NCI-H446 treated with DMSO at 0.1 percent for 48 hours (cell line): ENCODE measurements at regions not wholly inside any gene's neighbourhood (a gene's known extent, or its start where the extent isn't known, plus 50 kb on each side); places are given as distances from the start of the nearest gene placed in this dataset.

Experiments used
- DNase-seq: peaks from one replicate; lab custom pipeline; 2025; lab: John Stamatoyannopoulos, UW

GRCh38 chr2:239534581-239535412 is 134.0 kb upstream of the HDAC4 start:
- DNase-seq, result no peak

- DNase-seq, result no peak
Measured at GRCh38 chr2:239533569-239534316, 132.9 kb upstream of the HDAC4 start.

GRCh38 chr2:239532859-239533258 is 132.0 kb upstream of the HDAC4 start:
- DNase-seq, result no peak

GRCh38 chr2:239532250-239532649 is 131.4 kb upstream of the HDAC4 start:
- DNase-seq, result no peak

GRCh38 chr2:239531456-239532241 is 130.8 kb upstream of the HDAC4 start:
- DNase-seq, result no peak

GRCh38 chr2:239530749-239531316 is 130.0 kb upstream of the HDAC4 start:
- no peak for DNase-seq

- no peak for DNase-seq
Measured at GRCh38 chr2:239529313-239530015, 128.6 kb upstream of the HDAC4 start.

GRCh38 chr2:239528883-239529282 is 128.1 kb upstream of the HDAC4 start:
- no peak for DNase-seq

- no peak for DNase-seq
Measured at GRCh38 chr2:239528146-239528545, 127.3 kb upstream of the HDAC4 start.

GRCh38 chr2:239526666-239527415 is 126.0 kb upstream of the HDAC4 start:
- DNase-seq, result no peak

GRCh38 chr2:239526038-239526437 is 125.2 kb upstream of the HDAC4 start:
- DNase-seq, result no peak

GRCh38 chr2:239523954-239524330 is 123.1 kb upstream of the HDAC4 start:
- DNase-seq, result no peak

GRCh38 chr2:239523147-239523953 is 122.5 kb upstream of the HDAC4 start:
- no peak for DNase-seq

- DNase-seq, result no peak
Measured at GRCh38 chr2:239522740-239523119, 121.9 kb upstream of the HDAC4 start.

GRCh38 chr2:239522002-239522739 is 121.4 kb upstream of the HDAC4 start:
- DNase-seq, result no peak

- DNase-seq, result no peak
Measured at GRCh38 chr2:239521518-239521815, 120.6 kb upstream of the HDAC4 start.

GRCh38 chr2:239520811-239521517 is 120.1 kb upstream of the HDAC4 start:
- DNase-seq, result no peak

GRCh38 chr2:239519921-239520585 is 119.2 kb upstream of the HDAC4 start:
- DNase-seq, result no peak
